ENCODE measurements at regions not wholly inside any gene's neighbourhood (a gene's known extent, or its start where the extent isn't known, plus 50 kb on each side); places are given as distances from the start of the nearest gene placed in this dataset.

GRCh38 chr2:6493266-6493665, 372.4 kb downstream of the CMPK2 start:
- Mint-ChIP-seq H3K27me3 (peaks cover 4% of the 10 kb centered on the region), H3K27ac (no peak overlapping the region), H3K4me1 (no peaks in the 10 kb centered on the region), H3K36me3 (ENCODE audit: low read depth) (no peaks in the 10 kb centered on the region), H3K4me3 (no peak overlapping the region), H3K9me3 (peaks cover 3% of the 10 kb centered on the region)
- intact Hi-C loops (cut with micrococcal nuclease) = no loop called here
- ATAC-seq (ENCODE audit: low read depth) (no peak), DNase-seq (no peak)
- TF ChIP-seq CTCF (IDR thresholded peaks at IDR 0.05) = no peak
- ChIA-PET POLR2A (no interaction called here), CTCF (no interaction called here)

- CTCF ChIA-PET = no interaction called here
- no peak for ATAC-seq (ENCODE audit: low read depth)
- intact Hi-C loops (cut with micrococcal nuclease) = no loop called here
- Mint-ChIP-seq H3K27ac (no peak overlapping the region), H3K9me3 (peaks cover 3% of the 10 kb centered on the region), H3K4me1 (no peaks in the 10 kb centered on the region), H3K27me3 (peaks cover 4% of the 10 kb centered on the region), H3K36me3 (ENCODE audit: low read depth) (no peaks in the 10 kb centered on the region), H3K4me3 (no peak overlapping the region)
- POLR2A ChIA-PET = no interaction called here
- no peak for TF ChIP-seq CTCF (IDR thresholded peaks at IDR 0.05)
- no peak for DNase-seq
Measured at GRCh38 chr2:6493669-6494068, 372.0 kb downstream of the CMPK2 start.

- no peaks in the 10 kb centered on the region for H3K4me1 Mint-ChIP-seq
- TF ChIP-seq CTCF (IDR thresholded peaks at IDR 0.05) = no peak
- intact Hi-C loops (cut with micrococcal nuclease) = no loop called here
- no peaks in the 10 kb centered on the region for H3K36me3 Mint-ChIP-seq (ENCODE audit: low read depth)
- ChIA-PET POLR2A (no interaction called here), CTCF (no interaction called here)
- no peak overlapping the region for H3K27ac Mint-ChIP-seq
- no peaks in the 10 kb centered on the region for H3K27me3 Mint-ChIP-seq
- H3K9me3 Mint-ChIP-seq = peaks cover 3% of the 10 kb centered on the region
- DNase-seq = no peak
- H3K4me3 Mint-ChIP-seq = no peak overlapping the region
- ATAC-seq (ENCODE audit: low read depth) = no peak
Measured at GRCh38 chr2:6495466-6495865, 370.2 kb downstream of the CMPK2 start.

- POLR2A ChIA-PET = no interaction called here
Measured at GRCh38 chr2:6496376-6496775, 369.3 kb downstream of the CMPK2 start.

GRCh38 chr2:6497048-6497447, 368.7 kb downstream of the CMPK2 start:
- H3K4me3 Mint-ChIP-seq = no peak overlapping the region
- POLR2A ChIA-PET = no interaction called here
- no peaks in the 10 kb centered on the region for H3K36me3 Mint-ChIP-seq (ENCODE audit: low read depth)
- CTCF ChIA-PET = no interaction called here
- intact Hi-C loops (cut with micrococcal nuclease) = no loop called here
- H3K4me1 Mint-ChIP-seq = no peaks in the 10 kb centered on the region
- no peak overlapping the region for H3K27ac Mint-ChIP-seq
- ATAC-seq (ENCODE audit: low read depth) = no peak
- TF ChIP-seq CTCF (IDR thresholded peaks at IDR 0.05) = no peak
- H3K27me3 Mint-ChIP-seq = no peaks in the 10 kb centered on the region
- H3K9me3 Mint-ChIP-seq = peaks cover 3% of the 10 kb centered on the region
- DNase-seq = no peak

More at GRCh38 chr2:6496376-6496775, 369.3 kb downstream of the CMPK2 start:
- TF ChIP-seq CTCF (IDR thresholded peaks at IDR 0.05) = no peak
- intact Hi-C loops (cut with micrococcal nuclease) = no loop called here
- H3K9me3 Mint-ChIP-seq = peaks cover 3% of the 10 kb centered on the region
- H3K4me1 Mint-ChIP-seq = no peaks in the 10 kb centered on the region
- DNase-seq (no peak), ATAC-seq (ENCODE audit: low read depth) (no peak)
- CTCF ChIA-PET = no interaction called here
- no peak overlapping the region for H3K27ac Mint-ChIP-seq
- H3K27me3 Mint-ChIP-seq = no peaks in the 10 kb centered on the region
- H3K4me3 Mint-ChIP-seq = no peak overlapping the region
- H3K36me3 Mint-ChIP-seq (ENCODE audit: low read depth) = no peaks in the 10 kb centered on the region

All from activated B cell treated with CpG ODN at 0.5 μM for 24 hours (primary cell).